Ovary (tissue), 3 donors: ENCODE measurements at regions not wholly inside any gene's neighbourhood (a gene's known extent, or its start where the extent isn't known, plus 50 kb on each side); places are given as distances from the start of the nearest gene placed in this dataset.

ENCODE experiments used
- POLR2A ChIP-seq: fragments of 450-650 bp; IDR thresholded peaks from one replicate; pipeline ENCODE4 v1.6.1; 2017; ENCODE audit warnings: antibody characterized with exemption, mild to moderate bottlenecking, moderate library complexity
- TF ChIP-seq, protein P1 (sequence below), 3 donors: fragments of 450-650 bp in 2 of 3; fragments of 200-600 bp in 1 of 3; IDR thresholded peaks; one replicate each; pipeline versions ENCODE4 v1.5.1 to v1.8.0; 2016 to 2022; ENCODE audit warnings: antibody characterized with exemption in 3 of 3, mild to moderate bottlenecking in 1 of 3
- donor health status: DM: no; HTN: no; CAD: no.

DNA sequence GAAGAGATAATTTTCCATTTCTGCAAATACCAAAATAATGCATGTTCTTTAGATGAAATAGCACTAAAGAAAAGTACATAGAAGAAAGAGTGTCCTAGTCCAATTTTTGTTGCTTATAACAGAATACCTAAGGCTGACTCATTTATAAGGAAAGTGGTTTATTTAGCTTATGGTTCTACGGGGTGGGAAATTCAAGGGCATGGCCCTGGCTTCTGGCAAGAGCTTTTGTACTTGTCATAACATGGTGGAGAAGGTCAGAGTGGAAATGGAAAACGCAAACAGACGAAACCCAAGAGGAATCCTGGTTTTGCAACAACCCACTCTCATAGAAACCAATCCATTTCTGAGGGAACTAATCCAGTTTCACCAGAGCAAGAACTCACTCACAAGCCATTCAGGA, 283.7 kb downstream of the CSNK1G3 start:
- TF ChIP-seq, protein P1, sequence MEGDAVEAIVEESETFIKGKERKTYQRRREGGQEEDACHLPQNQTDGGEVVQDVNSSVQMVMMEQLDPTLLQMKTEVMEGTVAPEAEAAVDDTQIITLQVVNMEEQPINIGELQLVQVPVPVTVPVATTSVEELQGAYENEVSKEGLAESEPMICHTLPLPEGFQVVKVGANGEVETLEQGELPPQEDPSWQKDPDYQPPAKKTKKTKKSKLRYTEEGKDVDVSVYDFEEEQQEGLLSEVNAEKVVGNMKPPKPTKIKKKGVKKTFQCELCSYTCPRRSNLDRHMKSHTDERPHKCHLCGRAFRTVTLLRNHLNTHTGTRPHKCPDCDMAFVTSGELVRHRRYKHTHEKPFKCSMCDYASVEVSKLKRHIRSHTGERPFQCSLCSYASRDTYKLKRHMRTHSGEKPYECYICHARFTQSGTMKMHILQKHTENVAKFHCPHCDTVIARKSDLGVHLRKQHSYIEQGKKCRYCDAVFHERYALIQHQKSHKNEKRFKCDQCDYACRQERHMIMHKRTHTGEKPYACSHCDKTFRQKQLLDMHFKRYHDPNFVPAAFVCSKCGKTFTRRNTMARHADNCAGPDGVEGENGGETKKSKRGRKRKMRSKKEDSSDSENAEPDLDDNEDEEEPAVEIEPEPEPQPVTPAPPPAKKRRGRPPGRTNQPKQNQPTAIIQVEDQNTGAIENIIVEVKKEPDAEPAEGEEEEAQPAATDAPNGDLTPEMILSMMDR (IDR thresholded peaks at IDR 0.05) = no peak
- no peak for TF ChIP-seq POLR2A
